Cardiac muscle cell (in vitro differentiated cells and primary cell): ENCODE measurements at regions not wholly inside any gene's neighbourhood (a gene's known extent, or its start where the extent isn't known, plus 50 kb on each side); places are given as distances from the start of the nearest gene placed in this dataset.

ENCODE experiments used
- DNase-seq, 2 donors: peaks; one replicate each; pipeline versions ENCODE4 v3.0.0 to v3.0.0-alpha.2; 2010 to 2017; ENCODE audit warnings: low read depth in 1 of 2, low spot score in 1 of 2
- H3K27ac ChIP-seq: fragments of 200-600 bp; sonication (generic); 2 replicates; pipeline ENCODE4 v1.5.1; 2016
- H3K27me3 ChIP-seq: fragments of 200-600 bp; sonication (generic); 2 replicates; pipeline ENCODE4 v1.6.0; 2016; ENCODE audit warnings: control low read depth
- H3K36me3 ChIP-seq: fragments of 200-600 bp; sonication (generic); 2 replicates; pipeline ENCODE4 v1.5.1; 2016; ENCODE audit warnings: control low read depth
- H3K4me1 ChIP-seq: fragments of 200-600 bp; sonication (generic); 2 replicates; pipeline ENCODE4 v1.8.1; 2017; ENCODE audit warnings: low read depth, mild to moderate bottlenecking, mixed run types
- H3K4me3 ChIP-seq: fragments of 200-600 bp; sonication (generic); 2 replicates; pipeline ENCODE4 v1.5.1; 2016; ENCODE audit warnings: mild to moderate bottlenecking
- H3K9me3 ChIP-seq: fragments of 200-600 bp; sonication (generic); 2 replicates; pipeline ENCODE4 v1.5.1; 2017; ENCODE audit warnings: low read depth, mild to moderate bottlenecking, control low read depth
- CTCF ChIP-seq: IDR thresholded peaks from 2 replicates; pipeline ENCODE4 v1.5.1; 2012; ENCODE audit warnings: low read depth, mild to moderate bottlenecking, low read length

- Histone ChIP-seq H3K4me3 (no peak overlapping the region), H3K27ac (no peak overlapping the region), H3K27me3 (no peaks in the 10 kb centered on the region), H3K9me3 (no peaks in the 10 kb centered on the region), H3K4me1 (no peaks in the 10 kb centered on the region), H3K36me3 (no peaks in the 10 kb centered on the region)
- DNase-seq: no peak
- TF ChIP-seq CTCF: no peak
Measured at GRCh38 chr2:139737659-139738058, 957.5 kb upstream of the NXPH2 start.

- no peaks in the 10 kb centered on the region for H3K4me1 ChIP-seq
- DNase-seq: no peak
- no peak for TF ChIP-seq CTCF
Measured at GRCh38 chr2:139730197-139730596, 950.0 kb upstream of the NXPH2 start.

GRCh38 chr2:139721411-139721995 is 941.3 kb upstream of the NXPH2 start:
- Histone ChIP-seq H3K9me3 (no peaks in the 10 kb centered on the region), H3K4me3 (no peak overlapping the region), H3K4me1 (no peaks in the 10 kb centered on the region), H3K27ac (no peak overlapping the region), H3K27me3 (no peaks in the 10 kb centered on the region), H3K36me3 (no peaks in the 10 kb centered on the region)
- TF ChIP-seq CTCF: no peak
- peak in 1 of 2 donors; percentile 5 for DNase-seq

More at GRCh38 chr2:139730197-139730596, 950.0 kb upstream of the NXPH2 start:
- Histone ChIP-seq H3K27ac (no peak overlapping the region), H3K36me3 (no peaks in the 10 kb centered on the region), H3K27me3 (no peaks in the 10 kb centered on the region), H3K9me3 (no peaks in the 10 kb centered on the region), H3K4me3 (no peak overlapping the region)

- no peak overlapping the region for H3K27ac ChIP-seq
- no peak for TF ChIP-seq CTCF
- no peaks in the 10 kb centered on the region for H3K9me3 ChIP-seq
- H3K4me3 ChIP-seq: no peak overlapping the region
- H3K27me3 ChIP-seq: no peaks in the 10 kb centered on the region
- no peak for DNase-seq
- H3K4me1 ChIP-seq: no peaks in the 10 kb centered on the region
- no peaks in the 10 kb centered on the region for H3K36me3 ChIP-seq
Measured at GRCh38 chr2:139720056-139720455, 939.9 kb upstream of the NXPH2 start.

- H3K9me3 ChIP-seq: no peaks in the 10 kb centered on the region
- no peak overlapping the region for H3K27ac ChIP-seq
- H3K4me1 ChIP-seq: no peaks in the 10 kb centered on the region
- no peak for TF ChIP-seq CTCF
- H3K4me3 ChIP-seq: no peak overlapping the region
- DNase-seq: no peak
- no peaks in the 10 kb centered on the region for H3K27me3 ChIP-seq
- H3K36me3 ChIP-seq: no peaks in the 10 kb centered on the region
Measured at GRCh38 chr2:139704606-139705005, 924.4 kb upstream of the NXPH2 start.
